Dedifferentiated amniotic fluid mesenchymal stem cell (primary cell): ENCODE measurements at regions not wholly inside any gene's neighbourhood (a gene's known extent, or its start where the extent isn't known, plus 50 kb on each side); places are given as distances from the start of the nearest gene placed in this dataset.

Experiments used
- DNase-seq: peaks from one replicate; pipeline ENCODE4 v3.0.0-alpha.2; 2016; ENCODE audit errors: extremely low spot score

GRCh38 chr4:14241574-14241973, 614.0 kb upstream of the BOD1L1 start:
- no peak for DNase-seq

GRCh38 chr4:14247767-14248166, 620.2 kb upstream of the BOD1L1 start:
- no peak for DNase-seq

GRCh38 chr4:14249226-14249625, 621.7 kb upstream of the BOD1L1 start:
- no peak for DNase-seq

- DNase-seq, result no peak
Observed at GRCh38 chr4:14254252-14254651, 626.7 kb upstream of the BOD1L1 start.

- DNase-seq, result no peak
Observed at GRCh38 chr4:14254926-14255325, 627.4 kb upstream of the BOD1L1 start.

- DNase-seq, result no peak
Observed at GRCh38 chr4:14257903-14258302, 630.4 kb upstream of the BOD1L1 start.

- no peak for DNase-seq
Observed at GRCh38 chr4:14259936-14260335, 632.4 kb upstream of the BOD1L1 start.

GRCh38 chr4:14260591-14260990, 633.1 kb upstream of the BOD1L1 start:
- DNase-seq, result no peak

GRCh38 chr4:14262221-14262620, 634.7 kb upstream of the BOD1L1 start:
- DNase-seq, result no peak

- no peak for DNase-seq
Observed at GRCh38 chr4:14264437-14264836, 636.9 kb upstream of the BOD1L1 start.

- DNase-seq, result no peak
Observed at GRCh38 chr4:14265651-14266050, 638.1 kb upstream of the BOD1L1 start.

GRCh38 chr4:14267373-14268060, 640.0 kb upstream of the BOD1L1 start:
- DNase-seq, result no peak

GRCh38 chr4:14269824-14270223, 642.3 kb upstream of the BOD1L1 start:
- DNase-seq, result no peak

GRCh38 chr4:14272206-14272605, 644.7 kb upstream of the BOD1L1 start:
- DNase-seq, result no peak

- DNase-seq, result no peak
Observed at GRCh38 chr4:14277505-14277904, 650.0 kb upstream of the BOD1L1 start.

GRCh38 chr4:14280567-14280966, 653.0 kb upstream of the BOD1L1 start:
- no peak for DNase-seq

GRCh38 chr4:14284578-14284977, 657.1 kb upstream of the BOD1L1 start:
- no peak for DNase-seq

GRCh38 chr4:14289708-14290107, 662.2 kb upstream of the BOD1L1 start:
- no peak for DNase-seq

GRCh38 chr4:14293582-14293981, 666.1 kb upstream of the BOD1L1 start:
- no peak for DNase-seq

GRCh38 chr4:14294611-14295010, 667.1 kb upstream of the BOD1L1 start:
- no peak for DNase-seq

- DNase-seq, result no peak
Observed at GRCh38 chr4:14299166-14299565, 671.6 kb upstream of the BOD1L1 start.

GRCh38 chr4:14302021-14302420, 674.5 kb upstream of the BOD1L1 start:
- no peak for DNase-seq

- no peak for DNase-seq
Observed at GRCh38 chr4:14303856-14304255, 676.3 kb upstream of the BOD1L1 start.

- no peak for DNase-seq
Observed at GRCh38 chr4:14308229-14308651, 680.7 kb upstream of the BOD1L1 start.
